ENCODE measurements at regions not wholly inside any gene's neighbourhood (a gene's known extent, or its start where the extent isn't known, plus 50 kb on each side); places are given as distances from the start of the nearest gene placed in this dataset.

- TF ChIP-seq CTCF (IDR thresholded peaks at IDR 0.05) (no peak), EP300 (IDR thresholded peaks at IDR 0.05) (no peak)
Measured at GRCh38 chr2:21367421-21367820, 243.7 kb downstream of the TDRD15 start.
